ENCODE measurements at regions not wholly inside any gene's neighbourhood (a gene's known extent, or its start where the extent isn't known, plus 50 kb on each side); places are given as distances from the start of the nearest gene placed in this dataset. TPM values are rescaled to one million over a fixed set of nuclear protein-coding genes. Genes with fewer than 3 reads are reported as not detected.
A peak's percentile ranks its signal among the peaks of the same experiment; 100 is the strongest.

DNA sequence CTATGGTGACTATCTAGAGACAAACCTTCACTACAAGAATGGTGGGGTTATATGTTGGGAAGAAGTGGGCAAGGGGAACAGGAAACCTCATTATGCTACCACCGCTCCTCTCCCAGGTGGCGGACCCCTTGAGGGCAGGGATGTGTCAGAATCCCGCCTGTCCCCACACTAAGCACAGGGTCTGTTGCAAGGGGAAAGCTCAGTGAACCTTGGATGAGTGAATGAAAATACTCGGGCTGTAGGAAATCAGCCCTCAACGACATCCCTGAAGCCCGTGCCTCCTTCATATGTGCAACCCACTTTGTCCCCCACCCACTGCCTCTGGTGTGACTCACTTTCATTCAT, 68.2 kb upstream of the AMPD3 start:
- no peak for DNase-seq (ENCODE audit: low read depth in 2 of 3, low spot score in 2 of 3)

DNA sequence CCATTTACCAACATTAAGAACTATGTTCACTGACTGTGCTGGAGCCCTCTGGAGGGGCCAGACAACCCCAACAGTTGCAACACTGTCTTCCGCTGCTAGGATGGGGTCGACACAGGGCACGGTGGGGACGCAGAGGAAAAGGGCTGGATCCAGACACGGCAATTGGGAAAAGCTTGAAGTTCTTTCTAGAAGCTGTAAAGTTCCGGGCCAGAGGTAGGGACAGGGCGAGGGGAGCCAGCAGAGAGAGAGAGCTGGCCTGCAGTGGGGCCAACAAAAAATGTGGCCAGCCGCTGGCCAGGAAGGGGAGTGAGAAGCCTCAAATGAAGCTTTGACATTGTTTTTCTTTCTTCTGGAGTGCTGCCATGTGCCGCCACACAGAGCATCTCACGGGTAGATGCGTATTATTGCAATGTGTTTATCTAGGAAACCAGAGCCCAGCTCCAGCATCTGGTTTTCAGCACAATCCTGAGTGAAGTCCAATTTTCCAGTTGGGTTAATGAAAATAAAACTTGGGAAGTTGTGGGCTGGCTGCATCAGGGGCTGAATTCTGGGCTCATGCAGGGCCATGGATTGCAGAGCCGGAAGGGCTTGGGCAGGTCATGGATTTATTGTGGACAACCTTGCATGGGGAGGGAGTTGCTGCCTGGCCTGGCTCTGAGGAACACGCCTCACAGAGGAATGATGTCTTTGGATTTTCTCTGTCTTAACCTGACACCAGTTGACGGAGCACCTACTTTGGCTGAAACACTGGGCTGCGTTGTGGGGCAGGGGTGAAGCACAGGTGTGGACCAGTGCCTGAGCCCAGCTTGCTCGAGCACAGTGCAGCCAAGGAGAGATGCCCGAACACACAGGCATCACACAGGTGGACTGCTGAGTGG, 67.6 kb upstream of the AMPD3 start:
- DNase-seq (ENCODE audit: low read depth in 2 of 3, low spot score in 2 of 3): no peak

DNA sequence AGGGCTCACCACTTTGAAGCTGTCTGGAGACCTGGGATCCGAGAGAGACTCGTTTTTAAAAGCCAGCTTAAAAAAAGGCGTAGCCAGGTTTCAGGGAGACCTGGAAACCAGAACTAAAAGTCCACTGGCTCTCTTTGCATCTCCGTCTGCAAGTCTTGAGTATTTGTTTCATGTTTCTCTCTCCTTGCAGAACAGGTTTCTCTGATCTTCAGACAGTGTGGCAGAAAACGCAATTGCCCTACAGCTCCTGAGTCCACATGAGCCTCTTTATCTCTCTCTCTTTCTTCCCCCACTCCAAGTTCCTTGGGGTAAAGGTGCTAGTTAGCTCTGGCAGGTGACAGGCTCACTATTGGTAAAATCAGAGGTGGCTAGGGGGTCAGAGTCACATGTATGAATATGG, 67.0 kb upstream of the AMPD3 start:
- no peak for DNase-seq (ENCODE audit: low read depth in 2 of 3, low spot score in 2 of 3)

DNA sequence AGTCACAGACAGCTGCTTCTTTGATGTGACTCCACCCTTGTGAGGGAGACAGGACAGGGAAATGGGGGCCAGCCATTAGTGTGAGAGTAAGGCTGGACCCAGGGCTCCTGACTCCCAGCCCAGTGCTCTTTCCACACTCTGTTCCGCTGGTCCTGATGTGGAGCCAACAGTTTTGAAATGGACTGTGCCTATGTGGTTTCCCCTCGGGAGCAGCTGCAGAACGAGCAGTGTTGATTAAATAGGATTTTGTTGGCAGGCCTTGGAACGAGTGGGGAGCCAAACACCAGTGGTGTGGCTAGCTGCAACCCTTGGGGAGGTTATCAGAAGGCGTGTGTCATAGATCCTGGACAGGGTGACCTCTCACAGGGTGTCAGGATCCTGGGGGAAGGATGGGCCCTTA, 66.5 kb upstream of the AMPD3 start:
- no peak for DNase-seq (ENCODE audit: low read depth in 2 of 3, low spot score in 2 of 3)

DNA sequence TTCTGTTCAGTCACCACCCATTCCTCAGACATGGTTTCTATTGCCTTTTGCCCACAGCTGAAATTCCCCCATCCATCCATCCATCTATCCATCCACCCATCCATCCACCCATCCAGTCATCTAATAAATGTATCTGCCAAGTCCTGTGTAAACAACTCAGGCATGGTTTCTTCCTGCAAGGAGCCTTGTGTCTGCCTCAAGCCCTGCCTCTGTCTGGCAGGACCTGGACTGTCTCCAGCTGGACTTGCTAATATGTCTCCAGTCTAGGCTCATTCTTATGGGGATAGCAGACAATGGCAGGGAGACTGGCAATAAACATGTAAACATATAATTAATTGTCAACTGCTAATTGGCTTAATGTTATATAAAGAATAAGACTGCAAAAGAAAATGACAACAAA, 64.7 kb upstream of the AMPD3 start:
- DNase-seq (ENCODE audit: low read depth in 2 of 3, low spot score in 2 of 3): no peak

DNA sequence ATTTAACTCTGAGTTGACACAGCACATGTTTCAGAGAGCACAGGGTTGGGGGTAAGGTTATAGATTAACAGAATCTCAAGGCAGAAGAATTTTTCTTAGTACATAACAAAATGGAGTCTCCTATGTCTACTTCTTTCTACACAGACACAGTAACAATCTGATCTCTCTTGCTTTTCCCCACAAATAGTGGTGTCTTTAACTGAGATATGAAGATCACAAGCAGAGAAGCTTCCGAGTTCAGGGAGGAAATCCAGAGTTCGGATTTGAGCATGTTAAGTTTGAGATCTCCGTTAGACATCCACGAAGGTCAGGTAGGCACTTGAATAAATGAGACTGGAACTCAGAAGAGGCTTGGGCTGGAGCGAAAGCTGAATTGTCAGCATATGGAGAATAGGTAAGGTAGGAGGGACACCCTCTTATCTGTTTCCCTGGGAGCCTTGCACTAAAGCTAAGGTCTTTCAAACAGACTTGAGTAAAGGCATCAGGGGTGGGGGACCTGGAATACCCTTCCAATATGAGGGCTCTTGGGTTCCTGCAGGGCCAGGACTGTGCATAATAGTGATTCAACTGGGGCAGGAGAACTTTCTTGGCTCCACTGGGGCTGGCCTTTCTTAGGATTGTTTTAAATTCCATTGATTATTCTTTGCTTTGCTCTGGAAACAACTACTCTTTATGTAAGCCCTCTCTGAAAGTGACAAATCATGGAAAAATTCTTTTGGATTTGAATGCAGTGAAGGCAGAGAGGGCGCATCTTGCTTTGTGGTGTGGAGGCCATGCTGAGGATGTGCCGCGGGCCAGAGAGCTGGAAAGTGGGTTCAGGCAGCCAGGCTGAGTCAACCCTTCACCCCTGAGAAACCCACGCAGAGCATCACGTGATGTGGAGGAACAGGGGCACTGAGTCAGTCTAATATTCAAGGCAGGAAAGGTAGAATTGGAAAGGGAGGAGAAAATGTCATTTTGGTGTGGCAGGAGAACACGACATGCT, 62.7 kb upstream of the AMPD3 start:
- no peak for DNase-seq (ENCODE audit: low read depth in 2 of 3, low spot score in 2 of 3)

DNA sequence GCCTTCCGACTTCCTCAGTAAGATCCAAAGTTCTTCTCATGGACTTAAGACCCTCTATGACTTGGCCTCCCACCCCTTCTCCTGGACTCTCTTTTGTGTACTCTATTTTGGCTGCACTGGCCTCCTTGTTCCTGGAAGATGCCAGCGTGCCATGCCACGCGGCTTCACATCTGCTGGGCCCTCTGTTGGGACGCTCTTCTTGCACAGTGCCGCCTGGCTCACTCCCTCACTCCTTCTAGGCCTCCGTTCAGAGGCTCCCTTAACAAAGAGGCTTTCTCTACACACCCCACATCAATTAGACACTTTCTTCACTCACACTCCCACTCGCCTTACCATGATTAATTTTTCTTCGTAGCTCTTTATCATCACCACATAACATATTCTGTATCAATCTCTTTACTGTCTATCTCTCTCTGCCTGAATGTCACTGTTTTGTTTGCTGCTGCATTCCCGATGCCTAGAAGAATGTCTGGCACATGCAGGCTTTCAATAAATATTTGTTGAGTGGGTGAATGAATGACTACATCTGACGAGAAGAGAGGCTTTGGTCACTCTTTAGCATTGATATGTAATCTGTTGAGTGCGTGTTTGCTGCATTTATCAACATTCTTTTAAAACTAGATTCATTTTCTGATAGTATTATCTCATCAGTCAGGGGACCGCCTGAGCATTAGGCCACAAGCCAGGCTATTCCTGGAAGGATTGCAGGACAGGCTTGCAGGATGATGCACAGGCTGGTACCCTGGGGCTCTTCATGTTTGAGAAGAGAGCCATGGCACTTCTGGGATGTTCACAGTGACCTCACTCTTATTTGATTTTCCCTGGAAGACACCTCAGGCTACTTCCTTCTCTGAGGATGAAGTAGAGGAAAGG, 60.6 kb upstream of the AMPD3 start:
- DNase-seq (ENCODE audit: low read depth in 2 of 3, low spot score in 2 of 3): no peak

DNA sequence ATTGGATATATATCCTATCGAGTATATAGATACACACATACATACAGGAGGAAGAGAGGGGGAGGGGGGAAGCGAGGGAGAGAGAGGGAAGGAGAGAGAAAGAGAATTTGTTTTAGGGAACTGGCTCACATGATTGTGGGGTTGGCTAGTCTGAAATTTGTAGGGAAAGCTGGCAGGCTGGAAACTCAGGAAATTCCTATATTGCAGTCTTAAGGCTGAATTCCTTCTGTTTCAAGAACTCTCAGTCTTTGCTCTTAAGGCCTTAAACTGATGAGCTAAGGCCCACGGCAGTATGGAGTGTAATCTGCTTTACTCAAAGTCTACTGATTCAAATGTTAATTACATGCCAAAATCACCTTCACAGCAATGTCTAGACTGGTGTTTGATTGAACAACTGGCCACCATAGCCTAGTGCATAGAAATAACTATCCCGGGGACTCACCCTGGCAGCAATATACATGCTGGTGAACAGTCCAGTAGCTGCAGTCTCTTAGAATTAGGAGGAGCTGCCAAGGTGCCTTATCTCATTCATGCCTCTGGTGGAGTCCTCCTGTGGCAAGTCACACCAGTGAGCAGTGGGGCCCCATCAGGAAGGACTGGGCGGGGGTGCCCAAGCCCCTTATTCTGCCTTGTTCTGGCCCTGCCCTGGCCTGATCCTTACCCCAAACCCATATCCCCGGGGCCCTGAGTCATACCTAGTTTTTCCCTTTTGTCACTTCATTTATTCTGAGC, 59.7 kb upstream of the AMPD3 start:
- DNase-seq (ENCODE audit: low read depth in 2 of 3, low spot score in 2 of 3): no peak

DNA sequence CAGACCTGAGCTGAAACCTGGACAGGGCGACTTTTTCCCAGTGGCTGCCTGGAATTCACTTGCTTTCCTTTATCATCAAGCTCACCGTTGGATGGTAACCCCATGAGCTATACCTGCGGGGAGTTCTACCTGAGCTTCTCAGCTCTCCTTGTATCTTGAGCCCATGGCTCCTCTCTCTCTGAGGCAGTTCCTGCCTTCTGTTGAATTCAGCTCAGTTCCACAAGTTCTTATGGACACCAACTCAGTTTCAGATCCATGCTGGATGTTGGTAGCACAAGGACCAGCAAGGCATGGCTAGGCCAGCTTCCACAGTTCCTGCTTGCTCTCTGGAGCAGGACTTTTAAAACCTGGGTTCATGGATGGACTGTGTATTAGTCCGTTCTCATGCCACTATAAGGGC, 58.3 kb upstream of the AMPD3 start:
- DNase-seq (ENCODE audit: low read depth in 2 of 3, low spot score in 2 of 3): no peak

DNA sequence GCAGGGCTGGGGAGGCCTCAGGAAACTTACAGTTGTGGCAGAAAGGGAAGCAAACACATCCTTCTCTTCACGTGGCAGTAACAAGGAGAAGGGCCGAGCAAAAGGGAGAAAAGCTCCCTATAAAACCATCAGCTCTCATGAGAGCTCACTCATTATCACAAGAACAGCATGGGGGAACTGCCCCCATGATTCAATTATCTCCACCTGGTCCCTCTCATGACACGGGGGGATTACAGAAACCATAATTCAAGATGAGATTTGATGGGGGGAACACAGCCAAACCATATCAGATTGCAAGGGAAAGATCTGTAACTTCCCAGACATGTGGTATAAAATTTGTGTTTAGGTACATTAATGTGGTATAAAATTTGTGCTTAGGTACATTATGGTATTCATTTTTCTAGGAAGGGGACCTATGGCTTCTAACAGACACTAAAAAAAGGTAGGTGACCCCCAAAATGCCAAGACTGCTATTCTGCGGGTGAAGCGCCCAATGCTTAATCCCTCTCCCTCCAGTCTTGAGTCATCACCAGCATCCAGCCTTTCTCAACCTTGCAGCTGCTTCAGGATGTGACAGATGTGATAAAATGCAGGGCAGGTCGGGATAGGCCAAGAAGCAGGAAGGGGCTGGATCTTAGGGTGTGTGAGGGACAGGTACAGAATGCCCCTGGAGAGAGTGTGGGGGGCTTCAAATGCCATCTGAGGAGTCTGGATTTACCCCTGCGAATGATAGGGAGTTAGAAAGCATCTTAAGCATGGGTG, 57.7 kb upstream of the AMPD3 start:
- no peak for DNase-seq (ENCODE audit: low read depth in 2 of 3, low spot score in 2 of 3)

DNA sequence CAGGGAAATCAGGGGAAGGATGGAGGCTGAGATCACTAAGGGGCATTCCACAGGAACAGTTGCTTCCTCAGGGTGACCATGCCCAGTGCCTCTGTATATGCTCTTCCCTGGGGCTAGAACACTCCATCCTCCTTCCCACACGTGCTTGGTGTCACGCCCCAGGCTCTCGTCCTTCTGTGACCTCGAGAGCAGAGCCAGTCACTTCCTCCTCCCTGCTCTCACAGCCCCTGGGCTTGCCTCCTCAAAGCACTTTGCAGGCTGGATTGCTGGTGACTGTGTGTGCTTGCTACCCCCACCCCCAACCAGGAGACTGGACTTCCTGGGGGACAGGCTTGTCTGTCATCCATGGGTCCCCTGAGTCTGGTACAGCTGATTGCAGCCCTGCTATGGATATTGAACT, 56.5 kb upstream of the AMPD3 start:
- DNase-seq (ENCODE audit: low read depth in 2 of 3, low spot score in 2 of 3): peak in 1 of 3 donors; percentile 30

DNA sequence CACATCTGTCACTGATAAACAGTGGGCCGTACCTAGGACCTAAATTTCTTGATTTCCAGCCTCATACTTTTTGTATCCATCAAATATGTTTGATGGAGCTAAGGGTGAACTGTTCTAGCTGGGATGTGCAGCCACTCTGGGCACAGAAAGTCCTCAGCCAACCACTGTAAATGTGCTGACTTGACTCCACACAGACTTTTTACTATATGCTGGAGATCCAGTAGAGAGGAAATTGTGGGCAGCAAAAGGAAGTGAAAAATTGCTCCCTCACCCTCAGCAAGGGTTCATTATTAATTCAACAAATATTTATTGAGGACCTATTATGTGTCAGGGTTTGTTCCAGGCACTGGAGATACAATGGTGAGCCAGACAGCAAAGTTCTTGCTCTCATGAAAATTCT, 54.2 kb upstream of the AMPD3 start:
- peak in 1 of 3 donors; percentile 41 for DNase-seq (ENCODE audit: low read depth in 2 of 3, low spot score in 2 of 3)

DNA sequence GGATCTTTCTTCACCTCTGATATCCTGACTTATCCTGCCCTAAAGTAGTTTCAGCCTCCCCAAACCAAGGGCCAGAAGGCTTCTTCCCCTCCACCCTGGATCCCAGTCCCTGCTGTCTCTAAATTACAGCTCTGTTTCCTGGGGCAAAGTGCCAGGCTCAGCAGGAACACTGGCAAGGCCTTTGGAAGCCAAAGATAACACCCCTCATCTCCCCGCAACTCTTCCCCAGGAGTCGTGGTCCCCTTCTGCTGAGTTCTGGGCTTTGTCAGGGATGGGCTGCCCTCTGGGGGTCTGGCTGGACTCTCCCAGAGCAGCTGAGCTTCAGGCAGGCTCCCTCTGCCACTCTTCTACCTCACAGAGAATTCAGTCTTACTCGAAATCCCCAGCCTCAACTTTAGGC, 53.8 kb upstream of the AMPD3 start:
- DNase-seq (ENCODE audit: low read depth in 2 of 3, low spot score in 2 of 3): no peak

DNA sequence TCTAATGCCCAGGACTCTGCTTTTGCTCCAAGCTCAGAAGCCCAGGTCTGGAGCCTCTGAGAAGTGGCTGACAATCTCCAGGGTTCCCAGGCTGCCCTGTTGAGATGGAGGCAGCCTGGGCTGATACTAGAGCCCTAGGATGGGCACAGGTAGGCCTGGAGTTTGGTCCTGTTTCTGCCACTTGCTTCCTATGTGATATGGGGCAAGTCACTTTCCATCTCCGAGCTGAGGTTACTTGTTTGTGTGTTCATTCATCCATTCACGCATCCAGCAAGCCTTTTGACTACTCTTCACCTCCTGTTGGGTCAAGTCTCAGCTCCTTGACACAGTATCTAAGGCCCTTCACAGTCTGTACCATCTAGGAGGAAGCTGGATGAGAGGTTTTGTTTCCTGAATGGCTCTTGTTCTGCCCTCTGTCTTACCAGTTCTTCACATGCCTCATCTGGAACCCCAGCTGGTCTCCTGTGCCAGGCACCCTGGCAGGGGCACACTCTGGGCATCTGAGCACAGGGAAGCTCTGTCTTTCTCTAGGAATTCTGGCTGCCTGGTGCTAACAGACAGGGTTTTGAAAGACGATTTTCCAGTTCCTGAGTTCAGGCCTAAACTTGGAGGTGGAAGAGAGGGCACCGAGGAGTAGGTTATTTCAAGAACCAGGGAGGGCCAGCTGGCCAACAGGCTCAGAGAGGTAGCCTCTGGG, 53.2 kb upstream of the AMPD3 start:
- DNase-seq (ENCODE audit: low read depth in 2 of 3, low spot score in 2 of 3): no peak

Small RNAs in the stretch of these regions (small RNA-seq; reads per million reads assigned to genes)
- gene RNU6ATAC33P: not detected

Data from hematopoietic multipotent progenitor cell (in vitro differentiated cells).